DMS 273 treated with DMSO at 0.1 percent for 48 hours (cell line): ENCODE measurements at regions not wholly inside any gene's neighbourhood (a gene's known extent, or its start where the extent isn't known, plus 50 kb on each side); places are given as distances from the start of the nearest gene placed in this dataset.

Experiments used
- DNase-seq: peaks from one replicate; lab custom pipeline; 2025; lab: John Stamatoyannopoulos, UW

DNA sequence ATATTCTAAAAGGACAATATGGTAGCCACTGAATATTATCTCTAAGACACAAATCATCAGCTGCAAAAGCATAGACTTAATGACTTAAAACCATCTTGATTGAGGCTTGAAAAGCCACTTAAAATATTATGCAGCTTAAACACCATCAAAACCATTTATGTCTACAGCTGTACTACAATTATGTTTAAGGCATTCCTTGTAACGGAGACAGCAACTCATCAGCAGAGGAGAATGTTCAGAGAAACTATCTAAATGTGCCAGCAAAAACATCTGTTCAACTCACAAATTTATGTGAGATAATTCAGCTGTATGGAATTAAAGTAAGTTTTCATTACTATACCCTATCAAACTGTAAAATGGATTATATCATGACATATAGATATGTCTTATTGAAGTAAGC is 147.9 kb upstream of the CTSO start:
- no peak for DNase-seq

DNA sequence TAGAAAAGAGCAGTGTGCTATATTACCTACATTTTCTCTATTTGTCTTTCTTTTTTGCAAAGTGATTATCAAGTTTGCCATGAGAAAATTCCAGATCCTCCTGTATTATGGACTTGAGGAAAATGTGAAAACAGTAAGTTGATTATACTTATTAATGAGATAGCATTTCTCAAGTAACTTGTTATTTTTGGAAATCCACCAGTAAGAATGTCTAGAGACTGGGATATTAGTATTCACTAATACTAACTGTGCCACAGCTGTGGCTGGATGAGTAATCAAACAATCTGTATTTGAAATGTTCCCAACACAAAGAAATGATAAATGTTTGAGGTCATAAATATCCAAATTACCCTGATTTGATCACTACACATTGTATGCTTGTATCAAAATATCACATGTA is 147.0 kb upstream of the CTSO start:
- no peak for DNase-seq

DNA sequence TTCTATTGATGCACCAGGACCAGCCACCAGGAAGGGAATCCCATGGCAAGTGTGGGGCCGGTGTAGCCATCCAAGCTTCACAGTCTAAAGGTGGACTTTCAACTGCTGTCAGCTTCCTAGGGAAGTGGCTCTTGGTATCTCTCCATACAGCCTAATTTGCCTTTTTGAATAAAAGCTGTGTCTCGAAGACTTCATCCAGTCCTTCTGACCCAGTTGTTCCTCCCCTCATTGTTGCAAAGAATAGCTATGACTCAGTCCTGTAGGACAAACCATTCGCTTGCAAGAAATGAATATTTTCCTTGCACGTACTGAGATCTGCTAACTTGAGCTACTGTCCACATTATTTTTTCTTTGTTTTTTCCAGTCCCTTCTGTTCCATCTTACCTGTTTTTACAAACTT is 145.1 kb upstream of the CTSO start:
- DNase-seq: no peak

DNA sequence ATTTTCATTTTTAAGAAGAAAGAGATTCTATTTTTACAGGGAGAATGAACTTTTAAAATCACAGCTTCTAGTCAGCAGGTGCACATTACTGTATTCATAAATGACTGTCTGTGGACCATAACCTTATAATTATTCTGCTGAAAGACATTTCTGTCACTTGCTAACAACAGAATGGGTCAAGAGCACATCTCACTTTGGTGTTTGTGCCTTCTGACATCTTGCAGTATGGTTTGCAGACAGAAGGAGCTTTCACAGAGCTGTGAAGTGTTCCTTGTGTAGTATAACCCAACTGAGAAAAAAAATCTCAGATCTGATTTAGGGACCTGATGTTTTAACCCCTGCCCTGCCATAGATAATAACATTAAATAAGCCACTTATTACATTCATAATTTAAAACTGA is 131.4 kb upstream of the CTSO start:
- DNase-seq: no peak

DNA sequence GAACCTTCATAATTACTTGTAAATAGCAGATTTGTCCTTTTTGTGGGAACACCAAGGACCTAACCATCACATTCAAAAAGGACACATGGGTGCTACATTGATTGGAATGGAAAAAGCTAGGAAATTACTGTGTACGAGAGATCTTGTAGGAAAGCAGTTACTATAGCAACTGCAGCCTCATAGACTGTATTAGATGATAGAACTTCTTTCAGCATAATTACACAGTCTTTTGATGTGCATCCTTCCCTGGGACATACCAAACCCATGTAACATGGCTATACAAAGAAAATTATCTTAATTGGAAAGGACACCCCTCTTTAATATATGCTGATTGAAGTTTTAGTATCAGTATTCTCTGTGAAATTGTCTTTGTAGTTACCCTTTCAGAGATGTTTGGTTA is 130.7 kb upstream of the CTSO start:
- no peak for DNase-seq

DNA sequence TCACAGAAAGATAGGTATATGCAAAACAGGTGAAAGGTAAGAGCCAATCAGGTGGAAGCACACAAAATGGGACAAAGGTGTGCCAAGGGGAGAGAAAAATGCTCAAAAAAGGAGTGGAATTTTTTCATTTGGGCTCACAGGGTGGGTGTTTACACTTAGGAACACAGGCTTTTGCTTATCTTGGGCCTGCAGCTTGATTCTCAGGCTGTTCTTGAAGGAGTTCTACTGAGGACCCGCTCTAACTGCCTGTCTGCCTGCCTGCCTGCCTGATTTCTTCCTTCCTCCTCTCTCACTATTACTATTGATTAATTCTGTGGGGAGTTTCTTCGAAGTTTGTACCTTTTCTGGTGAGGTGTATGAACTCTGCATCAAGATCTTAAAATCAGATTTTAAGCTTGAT is 120.3 kb upstream of the CTSO start:
- DNase-seq: no peak

DNA sequence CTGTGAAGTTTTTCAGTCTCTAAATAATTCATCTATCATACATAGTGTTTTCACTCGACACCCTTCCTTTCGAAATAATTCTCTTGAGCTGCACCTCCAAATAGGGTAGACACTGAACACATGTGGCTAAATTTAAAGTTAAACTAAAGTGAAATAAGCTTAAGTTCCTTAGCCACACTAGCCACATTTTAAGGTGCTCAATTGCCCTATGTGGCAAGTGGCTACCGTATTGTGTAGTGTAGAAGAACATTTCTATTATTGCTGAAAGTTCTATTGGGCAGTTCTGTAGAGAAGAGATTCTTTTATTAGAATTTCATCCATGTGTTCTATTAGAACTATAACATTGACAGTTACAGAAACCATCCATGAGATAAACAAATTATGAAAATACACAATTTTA is 107.0 kb upstream of the CTSO start:
- no peak for DNase-seq

DNA sequence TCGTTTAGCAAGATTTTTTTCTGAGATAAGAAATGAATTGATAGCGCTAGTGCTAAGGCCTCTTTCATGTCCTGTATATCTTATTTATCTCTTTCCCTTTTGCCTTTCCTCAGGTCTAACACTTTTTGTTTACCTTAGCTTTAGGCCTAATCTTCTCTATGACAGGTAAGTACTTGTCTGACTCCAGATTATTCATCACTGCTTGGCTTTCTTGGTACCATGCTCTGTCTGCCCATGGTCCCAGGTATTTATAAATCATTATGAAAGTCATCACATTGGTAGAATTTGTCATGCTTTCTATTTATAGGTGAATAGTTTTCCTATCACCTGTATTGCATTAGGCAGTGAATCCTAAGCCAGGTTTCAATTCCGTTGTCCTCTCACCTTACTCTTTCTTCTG is 99.5 kb upstream of the CTSO start:
- no peak for DNase-seq

DNA sequence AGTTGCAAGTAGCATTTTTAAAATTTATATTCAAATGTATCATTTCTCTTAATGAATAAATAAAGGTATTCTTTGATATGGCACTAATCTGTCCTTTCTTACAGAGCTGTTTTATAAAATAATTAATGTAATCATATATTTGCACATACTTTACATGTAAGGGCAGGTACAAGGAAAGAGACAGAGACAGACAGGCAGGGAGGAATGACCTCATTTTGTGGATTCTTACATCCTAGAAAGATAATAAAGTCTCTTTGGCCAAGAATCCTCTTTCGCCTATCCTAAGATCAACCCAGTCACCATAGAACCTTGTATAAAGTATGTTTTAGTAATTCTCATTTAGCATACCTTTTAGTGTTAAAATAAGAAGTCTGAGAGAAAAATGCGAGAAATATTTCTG is 98.5 kb upstream of the CTSO start:
- DNase-seq: no peak

DNA sequence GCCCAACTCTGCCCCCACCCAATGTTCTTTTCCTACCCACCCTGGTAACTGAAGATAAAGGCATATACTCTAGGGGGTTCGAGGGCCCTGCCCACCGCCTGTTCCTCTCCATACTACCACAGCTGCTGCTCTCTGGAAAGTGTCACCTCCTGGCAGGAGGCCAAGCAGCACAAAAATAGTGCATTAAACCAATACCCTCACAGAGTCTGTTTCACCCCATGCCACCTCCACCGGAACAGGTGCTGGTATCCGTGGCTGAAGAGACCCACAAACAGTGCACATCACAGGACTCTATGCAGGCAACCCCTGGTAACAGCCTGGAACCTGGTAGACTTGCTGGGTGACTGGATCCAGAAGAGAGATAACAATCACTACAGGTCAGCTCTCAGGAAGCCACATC is 85.1 kb upstream of the CTSO start:
- no peak for DNase-seq

DNA sequence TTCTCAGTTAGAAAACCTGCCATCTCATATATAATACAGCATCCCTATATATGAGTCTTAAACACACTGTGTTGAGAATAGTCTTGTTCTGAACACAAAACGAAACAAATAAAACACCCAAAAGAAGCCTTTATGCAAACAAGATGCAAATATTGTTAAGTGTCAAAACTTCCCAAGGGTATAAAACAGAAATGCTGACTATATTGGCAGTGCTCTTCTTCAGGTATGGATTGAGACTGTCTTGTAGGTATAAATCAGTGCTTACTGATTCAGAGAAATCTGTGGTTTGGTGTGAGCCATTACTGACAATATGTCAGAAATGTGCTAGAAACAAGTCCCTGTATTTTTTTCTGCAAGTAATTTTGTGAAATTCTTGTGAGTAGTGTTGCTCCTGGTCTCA is 82.8 kb upstream of the CTSO start:
- DNase-seq: no peak

DNA sequence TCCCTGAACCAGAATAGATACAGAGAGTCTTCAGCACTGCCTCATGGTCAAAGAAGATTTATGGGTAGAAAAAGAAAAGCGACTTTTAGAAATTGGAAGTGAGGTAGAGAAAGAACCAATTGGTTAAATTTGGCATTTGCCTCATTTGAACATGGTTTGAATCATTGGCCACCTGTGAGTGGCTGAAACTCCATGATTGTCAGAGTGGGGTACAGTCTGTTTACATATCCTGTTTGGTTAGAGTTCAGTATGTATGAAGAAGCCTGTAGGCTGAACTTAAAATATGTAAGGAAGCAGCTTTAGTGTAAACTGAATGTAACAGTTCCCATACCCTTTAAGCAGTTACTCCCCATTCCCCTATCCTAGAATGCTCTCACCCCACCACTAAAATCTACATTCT is 76.0 kb upstream of the CTSO start:
- no peak for DNase-seq

DNA sequence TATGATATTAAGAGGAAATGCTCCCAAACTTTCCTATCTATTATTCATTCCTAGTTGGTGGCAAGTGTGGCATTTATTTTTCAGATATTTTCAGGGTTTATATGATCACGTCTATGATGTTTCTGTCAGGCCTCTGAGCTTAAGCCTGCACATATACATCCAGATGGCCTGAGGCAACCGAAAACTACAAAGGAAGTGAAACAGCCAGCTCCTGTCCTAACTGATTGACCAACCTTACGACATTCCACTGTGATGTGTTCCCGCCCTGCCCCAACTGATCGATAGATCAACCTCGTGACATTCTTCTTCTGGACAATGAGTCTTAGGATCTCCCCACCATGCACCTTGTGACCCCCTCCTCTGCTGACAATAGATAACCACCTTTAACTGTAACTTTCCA is 67.6 kb upstream of the CTSO start:
- DNase-seq: no peak

DNA sequence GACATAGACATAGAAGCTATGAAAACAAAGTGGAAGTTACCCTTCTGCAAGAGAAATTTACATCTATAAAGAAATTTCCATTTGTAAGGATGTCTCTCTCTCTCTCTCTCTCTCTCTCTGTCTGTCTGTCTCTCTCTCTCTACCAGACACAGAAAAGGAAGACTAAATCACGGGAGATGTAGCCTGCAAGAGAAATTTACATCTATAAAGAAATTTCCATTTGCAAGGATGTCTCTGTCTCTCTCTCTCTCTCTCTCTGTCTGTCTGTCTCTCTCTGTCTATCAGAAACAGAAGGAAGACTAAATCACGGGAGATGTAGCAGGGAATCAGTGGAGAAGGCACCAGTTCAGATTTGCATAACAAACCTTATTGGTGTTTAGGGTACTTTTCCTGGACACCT is 65.6 kb upstream of the CTSO start:
- no peak for DNase-seq

DNA sequence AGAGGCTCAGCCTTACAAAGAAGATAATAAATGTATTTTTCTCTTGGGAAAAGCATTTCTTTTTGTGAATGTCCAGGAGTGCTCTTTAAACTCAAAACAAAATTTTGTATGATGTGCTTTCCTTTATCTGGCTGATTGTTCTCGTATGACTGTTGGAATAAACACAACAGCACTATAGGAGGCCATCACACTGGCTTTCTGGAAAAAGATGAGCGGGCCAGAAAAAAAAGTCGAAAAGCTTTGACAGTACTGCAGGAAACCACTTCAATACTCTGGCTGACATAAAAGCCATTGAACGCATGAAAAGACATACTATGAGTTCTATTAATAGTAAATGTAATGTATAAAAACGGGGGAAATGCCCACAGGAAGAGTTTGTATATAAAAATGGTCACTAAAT is 64.7 kb upstream of the CTSO start:
- DNase-seq: no peak

DNA sequence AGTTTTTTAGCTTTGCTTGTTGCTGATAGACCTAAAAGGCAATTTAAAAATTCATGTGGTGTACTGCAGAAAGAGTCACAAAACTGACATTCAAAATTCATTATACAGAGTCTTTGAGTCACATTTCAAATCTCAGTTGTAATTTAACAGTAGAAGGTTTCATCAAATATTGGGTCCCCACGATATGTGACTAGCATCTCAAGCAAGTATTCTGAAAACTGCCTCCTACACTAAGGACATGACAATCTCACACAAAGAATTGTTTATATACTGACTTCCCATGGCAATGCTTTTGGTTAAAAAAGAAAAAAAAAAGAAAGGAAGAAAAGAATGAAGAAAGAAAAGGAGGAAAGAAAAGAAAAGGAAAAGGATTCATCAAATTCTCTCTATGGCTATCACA is 62.1 kb upstream of the CTSO start:
- DNase-seq: no peak

DNA sequence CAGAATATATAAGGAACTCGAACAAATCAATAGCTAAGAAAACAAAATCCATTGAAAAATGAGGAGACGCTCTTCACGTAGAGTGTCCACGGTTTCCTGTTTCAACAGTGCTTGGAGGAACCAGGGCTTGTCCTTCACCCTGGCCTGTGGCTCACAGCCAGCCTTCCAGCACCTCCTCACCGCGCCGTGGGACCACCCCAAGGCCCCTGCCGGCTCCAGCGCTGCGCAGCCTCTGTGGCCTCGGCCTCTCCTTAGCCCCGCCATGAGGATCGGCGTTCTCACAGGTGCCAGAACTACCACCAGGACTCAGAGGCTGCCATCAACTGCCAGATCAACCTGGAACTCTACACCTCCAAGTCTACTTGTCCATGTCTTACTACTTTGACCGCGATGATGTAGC is 52.5 kb upstream of the CTSO start:
- DNase-seq: no peak
